ENCODE measurements at regions not wholly inside any gene's neighbourhood (a gene's known extent, or its start where the extent isn't known, plus 50 kb on each side); places are given as distances from the start of the nearest gene placed in this dataset.

GRCh38 chr3:103960819-103961218 lies 1405.9 kb upstream of the ALCAM start:
- TF ChIP-seq CTCF (IDR thresholded peaks at IDR 0.05; ENCODE audit: low read length) (no peak), EZH2 (optimal IDR thresholded peaks at IDR 0.05; ENCODE audit: low read depth, low read length) (no peak), EZH2phosphoT487 (IDR thresholded peaks at IDR 0.05; ENCODE audit: low read length) (no peak)

All from MM.1S (cell line).